OCI-LY3 (cell line): ENCODE measurements at regions not wholly inside any gene's neighbourhood (a gene's known extent, or its start where the extent isn't known, plus 50 kb on each side); places are given as distances from the start of the nearest gene placed in this dataset.

Experiments
- H2AFZ ChIP-seq: fragments of 200-600, 300-600 bp; shearing (Covaris generic); 2 replicates; pipeline ENCODE4 v1.6.0; 2014; ENCODE audit warnings: antibody characterized with exemption, low read depth, low read length
- H3K27ac ChIP-seq: fragments of 200-600, 300-600 bp; sonication (generic); 2 replicates; pipeline ENCODE4 v1.5.1; 2014; ENCODE audit warnings: mild to moderate bottlenecking, low read length, moderate library complexity, mixed read lengths
- H3K27me3 ChIP-seq: fragments of 200-600, 300-600 bp; sonication (generic); 2 replicates; pipeline ENCODE4 v1.6.1; 2014; ENCODE audit warnings: low read depth, low read length, mixed read lengths
- H3K36me3 ChIP-seq: fragments of 200-600, 300-600 bp; sonication (generic); replicated peaks from 2 replicates; pipeline ENCODE3; 2014; ENCODE audit warnings: low read depth, low read length, mixed read lengths
- H3K4me1 ChIP-seq: fragments of 300-600, 200-600 bp; sonication (generic); 2 replicates; pipeline ENCODE4 v1.6.1; 2014; ENCODE audit warnings: low read length, mixed read lengths
- H3K4me2 ChIP-seq: fragments of 200-600, 300-600 bp; sonication (generic); 2 replicates; pipeline ENCODE4 v1.6.1; 2014; ENCODE audit warnings: low read length, mixed read lengths
- H3K4me3 ChIP-seq: fragments of 300-600, 200-600 bp; sonication (generic); 2 replicates; pipeline ENCODE4 v1.5.1; 2014; ENCODE audit warnings: antibody characterized with exemption, mild to moderate bottlenecking, low read length, moderate library complexity
- H3K79me2 ChIP-seq: fragments of 300-600, 200-600 bp; shearing (Covaris generic); 2 replicates; pipeline ENCODE4 v1.6.1; 2014; ENCODE audit warnings: mild to moderate bottlenecking, low read length, mixed read lengths
- H3K9ac ChIP-seq: fragments of 300-600, 200-600 bp; shearing (Covaris generic); 2 replicates; pipeline ENCODE4 v1.6.0; 2014; ENCODE audit warnings: mild to moderate bottlenecking, low read length, moderate library complexity
- H3K9me3 ChIP-seq: fragments of 200-600, 300-600 bp; shearing (Covaris generic); 2 replicates; pipeline ENCODE4 v1.6.1; 2014; ENCODE audit warnings: low read length, mixed read lengths; ENCODE audit not compliant: insufficient read depth
- H4K20me1 ChIP-seq: fragments of 200-600, 300-600 bp; sonication (generic); 2 replicates; pipeline ENCODE4 v1.6.1; 2016; ENCODE audit warnings: low read length, mixed read lengths; ENCODE audit not compliant: insufficient read depth
- CTCF ChIP-seq: fragments of 200-600, 300-600 bp; sonication (generic); IDR thresholded peaks from 2 replicates; pipeline ENCODE4 v1.5.1; 2014; ENCODE audit warnings: antibody characterized with exemption, low read length, low read depth
- EZH2phosphoT487 ChIP-seq: fragments of 200-600 bp; shearing (Covaris generic); IDR thresholded peaks from 2 replicates; pipeline ENCODE4 v1.6.1; 2018; ENCODE audit warnings: antibody characterized with exemption, mixed run types, low read depth

- Histone ChIP-seq H3K27me3 (no peaks in the 10 kb centered on the region), H3K4me1 (no peaks in the 10 kb centered on the region), H3K27ac (no peak overlapping the region), H3K4me2 (no peak overlapping the region), H3K36me3 (no peaks in the 10 kb centered on the region), H3K9me3 (no peaks in the 10 kb centered on the region), H2AFZ (no peak overlapping the region), H3K79me2 (no peaks in the 10 kb centered on the region), H4K20me1 (no peaks in the 10 kb centered on the region), H3K4me3 (no peak overlapping the region), H3K9ac (no peak overlapping the region)
- TF ChIP-seq CTCF (no peak), EZH2phosphoT487 (no peak)
Measured at GRCh38 chr13:37501187-37501586, 97.4 kb downstream of the POSTN start.

DNA sequence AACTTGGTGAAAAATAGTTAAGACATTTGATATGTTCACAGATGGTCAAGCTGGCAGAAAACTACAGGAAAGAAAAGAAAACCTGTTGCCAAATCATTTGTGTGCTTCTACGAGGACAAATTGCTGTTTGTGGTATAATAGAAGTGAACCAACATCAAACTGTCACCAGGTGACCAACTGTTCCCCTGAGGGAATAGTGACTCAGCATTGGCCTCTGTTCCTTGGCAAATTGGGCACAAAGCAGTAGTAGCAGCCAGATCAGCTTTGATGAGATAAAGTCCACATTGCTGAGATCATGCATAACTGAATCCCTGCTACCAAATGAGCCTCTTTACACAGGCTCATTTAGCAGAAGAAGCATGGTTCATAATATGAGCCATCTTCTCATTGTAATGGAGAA, 103.5 kb downstream of the POSTN start:
- Histone ChIP-seq H3K4me3 (no peak overlapping the region), H3K36me3 (no peaks in the 10 kb centered on the region), H3K27me3 (no peaks in the 10 kb centered on the region), H3K9ac (no peak overlapping the region), H3K27ac (no peak overlapping the region), H3K9me3 (no peaks in the 10 kb centered on the region), H4K20me1 (no peaks in the 10 kb centered on the region), H3K4me2 (no peak overlapping the region), H3K79me2 (no peaks in the 10 kb centered on the region), H3K4me1 (no peaks in the 10 kb centered on the region), H2AFZ (no peak overlapping the region)
- TF ChIP-seq CTCF: no peak
- no peak for TF ChIP-seq EZH2phosphoT487

- H3K79me2 ChIP-seq: no peaks in the 10 kb centered on the region
- H3K36me3 ChIP-seq: no peaks in the 10 kb centered on the region
- no peaks in the 10 kb centered on the region for H3K4me1 ChIP-seq
- H3K4me2 ChIP-seq: no peak overlapping the region
- H2AFZ ChIP-seq: no peak overlapping the region
- no peaks in the 10 kb centered on the region for H3K27me3 ChIP-seq
- H4K20me1 ChIP-seq: no peaks in the 10 kb centered on the region
- H3K9ac ChIP-seq: no peak overlapping the region
- no peaks in the 10 kb centered on the region for H3K9me3 ChIP-seq
- no peak overlapping the region for H3K27ac ChIP-seq
- no peak overlapping the region for H3K4me3 ChIP-seq
- TF ChIP-seq EZH2phosphoT487 (no peak), CTCF (no peak)
Measured at GRCh38 chr13:37493775-37494174, 104.8 kb downstream of the POSTN start.

GRCh38 chr13:37492741-37493514, 105.6 kb downstream of the POSTN start:
- Histone ChIP-seq H3K4me2 (no peak overlapping the region), H3K9me3 (no peaks in the 10 kb centered on the region), H3K4me1 (no peaks in the 10 kb centered on the region), H3K36me3 (no peaks in the 10 kb centered on the region), H3K4me3 (no peak overlapping the region), H3K27ac (no peak overlapping the region), H2AFZ (no peak overlapping the region), H3K9ac (no peak overlapping the region), H4K20me1 (no peaks in the 10 kb centered on the region), H3K79me2 (no peaks in the 10 kb centered on the region), H3K27me3 (no peaks in the 10 kb centered on the region)
- no peak for TF ChIP-seq EZH2phosphoT487
- TF ChIP-seq CTCF: no peak
